GM12874 (cell line): ENCODE measurements at regions not wholly inside any gene's neighbourhood (a gene's known extent, or its start where the extent isn't known, plus 50 kb on each side); places are given as distances from the start of the nearest gene placed in this dataset.
A peak's percentile ranks its signal among the peaks of the same experiment; 100 is the strongest.

Source experiments
- TF ChIP-seq, protein P1 (sequence below): IDR thresholded peaks from 2 replicates; pipeline ENCODE4 v1.5.1; 2011; ENCODE audit warnings: low read depth, mild to moderate bottlenecking, control low read depth, low read length, moderate library complexity; ENCODE audit not compliant: insufficient read depth

DNA sequence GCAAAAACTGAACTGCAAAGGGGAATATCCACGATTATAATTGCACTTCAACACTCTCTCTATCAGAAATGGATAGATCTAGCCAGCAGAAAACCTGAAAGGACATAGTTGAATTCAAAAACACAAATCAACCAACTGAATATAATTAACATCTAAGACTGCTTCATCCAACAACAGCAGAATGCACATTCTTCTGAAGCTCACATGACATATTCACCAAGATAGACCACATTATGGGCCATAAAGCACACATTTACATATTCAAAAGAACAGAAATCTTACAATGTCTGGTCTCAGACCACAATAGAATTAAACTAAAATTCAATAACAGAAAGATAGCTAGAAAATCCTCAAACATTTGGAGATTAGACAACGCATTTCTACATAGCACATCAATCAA is 118.3 kb downstream of the FBXO4 start:
- TF ChIP-seq, protein P1, sequence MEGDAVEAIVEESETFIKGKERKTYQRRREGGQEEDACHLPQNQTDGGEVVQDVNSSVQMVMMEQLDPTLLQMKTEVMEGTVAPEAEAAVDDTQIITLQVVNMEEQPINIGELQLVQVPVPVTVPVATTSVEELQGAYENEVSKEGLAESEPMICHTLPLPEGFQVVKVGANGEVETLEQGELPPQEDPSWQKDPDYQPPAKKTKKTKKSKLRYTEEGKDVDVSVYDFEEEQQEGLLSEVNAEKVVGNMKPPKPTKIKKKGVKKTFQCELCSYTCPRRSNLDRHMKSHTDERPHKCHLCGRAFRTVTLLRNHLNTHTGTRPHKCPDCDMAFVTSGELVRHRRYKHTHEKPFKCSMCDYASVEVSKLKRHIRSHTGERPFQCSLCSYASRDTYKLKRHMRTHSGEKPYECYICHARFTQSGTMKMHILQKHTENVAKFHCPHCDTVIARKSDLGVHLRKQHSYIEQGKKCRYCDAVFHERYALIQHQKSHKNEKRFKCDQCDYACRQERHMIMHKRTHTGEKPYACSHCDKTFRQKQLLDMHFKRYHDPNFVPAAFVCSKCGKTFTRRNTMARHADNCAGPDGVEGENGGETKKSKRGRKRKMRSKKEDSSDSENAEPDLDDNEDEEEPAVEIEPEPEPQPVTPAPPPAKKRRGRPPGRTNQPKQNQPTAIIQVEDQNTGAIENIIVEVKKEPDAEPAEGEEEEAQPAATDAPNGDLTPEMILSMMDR: no peak

GRCh38 chr5:42057254-42057690 is 132.2 kb downstream of the FBXO4 start:
- TF ChIP-seq, protein P1: peak; percentile 79

GRCh38 chr5:42059291-42059690 is 134.2 kb downstream of the FBXO4 start:
- TF ChIP-seq, protein P1: no peak

GRCh38 chr5:42059778-42060464 is 134.8 kb downstream of the FBXO4 start:
- TF ChIP-seq, protein P1: no peak

DNA sequence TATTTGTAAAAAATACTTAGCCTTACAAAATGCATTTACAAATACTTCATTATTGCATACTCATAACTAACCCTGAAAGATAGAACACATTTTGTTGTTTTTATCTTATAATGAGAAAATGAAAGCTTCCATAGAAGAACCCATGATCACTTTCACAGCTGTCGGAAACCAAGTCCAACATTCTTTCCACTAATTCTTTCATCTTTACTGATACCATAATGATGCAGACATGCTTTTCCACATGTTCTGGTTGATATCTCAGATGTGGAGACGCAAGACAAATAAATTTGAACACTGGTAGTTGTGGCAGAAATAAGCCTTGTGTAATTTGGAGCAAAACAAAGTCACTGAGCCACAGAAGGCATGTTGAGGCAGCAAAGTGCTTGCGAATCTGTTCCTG is 136.0 kb downstream of the FBXO4 start:
- TF ChIP-seq, protein P1: no peak

DNA sequence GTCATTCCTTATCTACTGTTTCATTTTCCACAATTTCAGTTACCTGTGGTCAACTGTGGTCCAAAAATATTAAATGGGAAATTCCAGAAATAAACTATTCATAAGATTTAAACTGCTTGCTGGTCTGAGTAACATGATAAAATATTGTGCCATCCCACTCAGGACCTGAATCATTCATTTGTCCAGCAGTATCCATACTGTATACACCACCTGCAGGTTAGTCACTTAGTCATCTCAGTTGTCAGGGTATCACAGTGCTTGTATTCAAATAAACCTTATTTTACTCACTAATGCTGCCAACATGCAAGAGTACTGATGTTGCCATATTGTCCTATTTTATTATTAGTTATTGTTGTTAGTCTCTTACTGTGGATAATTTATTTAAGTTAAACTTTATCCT is 139.7 kb downstream of the FBXO4 start:
- TF ChIP-seq, protein P1: no peak

GRCh38 chr5:42066131-42066530 is 141.1 kb downstream of the FBXO4 start:
- TF ChIP-seq, protein P1: no peak
